PC-3 (cell line): ENCODE measurements at regions not wholly inside any gene's neighbourhood (a gene's known extent, or its start where the extent isn't known, plus 50 kb on each side); places are given as distances from the start of the nearest gene placed in this dataset.

Experiments used
- CTCF ChIP-seq: fragments of 300-600 bp; sonication (generic); conservative IDR thresholded peaks from 2 replicates; pipeline ENCODE4 v1.5.1; 2017; ENCODE audit warnings: antibody characterized with exemption, low read depth, mild to moderate bottlenecking, low read length
- EZH2 ChIP-seq: fragments of 300-600 bp; sonication (generic); IDR thresholded peaks from one replicate; pipeline ENCODE4 v1.6.1; 2017; ENCODE audit warnings: antibody characterized with exemption, mild to moderate bottlenecking, low read length; ENCODE audit not compliant: unreplicated experiment
- EZH2phosphoT487 ChIP-seq: fragments of 300-600 bp; sonication (generic); IDR thresholded peaks from 2 replicates; pipeline ENCODE4 v1.6.1; 2018; ENCODE audit warnings: mild to moderate bottlenecking, antibody characterized with exemption, low read length, borderline replicate concordance

- TF ChIP-seq EZH2phosphoT487 (no peak), CTCF (no peak), EZH2 (no peak)
Observed at GRCh38 chr6:139679516-139680179, 305.2 kb upstream of the CITED2 start.
